Thyroid gland (tissue), 4 donors: ENCODE measurements at regions not wholly inside any gene's neighbourhood (a gene's known extent, or its start where the extent isn't known, plus 50 kb on each side); places are given as distances from the start of the nearest gene placed in this dataset.

Experiments used
- DNase-seq, 2 donors: peaks; one replicate each; pipeline ENCODE4 v3.0.0-alpha.2; 2019
- H3K27ac ChIP-seq, 3 donors: fragments of 200-600 bp; sonication (generic); 1 replicate in 2 of 3; 2 replicates in 1 of 3; pipeline ENCODE4 v1.5.1; 2016 to 2019; ENCODE audit warnings: mild to moderate bottlenecking in 1 of 3, moderate library complexity in 1 of 3
- H3K27me3 ChIP-seq: fragments of 200-600 bp; sonication (generic); one replicate; pipeline ENCODE4 v1.5.1; 2019
- H3K36me3 ChIP-seq, 2 donors: fragments of 200-600 bp; sonication (generic); one replicate each; pipeline ENCODE4 v1.5.1; 2016 to 2019
- H3K4me1 ChIP-seq, 2 donors: fragments of 200-600 bp; sonication (generic); one replicate each; pipeline ENCODE4 v1.5.1; 2017 to 2019
- H3K4me3 ChIP-seq, 3 donors: fragments of 200-600 bp; sonication (generic); replicated peaks in 1 of 3; 1 replicate in 2 of 3; 2 replicates in 1 of 3; pipeline ENCODE4 v1.5.1; 2016; ENCODE audit warnings: mild to moderate bottlenecking in 1 of 3
- H3K9me3 ChIP-seq: fragments of 200-600 bp; sonication (generic); one replicate; pipeline ENCODE4 v1.5.1; 2017
- POLR2A ChIP-seq, 2 donors: fragments of 450-650 bp; IDR thresholded peaks; one replicate each; pipeline ENCODE4 v1.6.1; 2017; ENCODE audit warnings: antibody characterized with exemption in 2 of 2, mild to moderate bottlenecking in 2 of 2, moderate library complexity in 1 of 2
- WGBS, 2 donors: methylation state at CpG; one replicate each; pipeline ENCODE4 v1.1.5; 2017; 5-methylcytosine and 5-hydroxymethylcytosine counted together
- intact Hi-C: fragments of 100-400 bp; cut with DNase I; formaldehyde crosslinking; loops from one replicate; pipeline ENCODE4 v1.15.1; 2023
- TF ChIP-seq, protein P1 (sequence below), 6 experiments: fragments of 200-600 bp in 3 of 6; fragments of 450-650 bp in 3 of 6; sonication (generic) in 3 of 6; IDR thresholded peaks; one replicate each; pipeline ENCODE4 v1.5.1; 2016 to 2019; ENCODE audit warnings: antibody characterized with exemption in 6 of 6, mild to moderate bottlenecking in 2 of 6, inconsistent platforms in 1 of 6, moderate library complexity in 1 of 6

DNA sequence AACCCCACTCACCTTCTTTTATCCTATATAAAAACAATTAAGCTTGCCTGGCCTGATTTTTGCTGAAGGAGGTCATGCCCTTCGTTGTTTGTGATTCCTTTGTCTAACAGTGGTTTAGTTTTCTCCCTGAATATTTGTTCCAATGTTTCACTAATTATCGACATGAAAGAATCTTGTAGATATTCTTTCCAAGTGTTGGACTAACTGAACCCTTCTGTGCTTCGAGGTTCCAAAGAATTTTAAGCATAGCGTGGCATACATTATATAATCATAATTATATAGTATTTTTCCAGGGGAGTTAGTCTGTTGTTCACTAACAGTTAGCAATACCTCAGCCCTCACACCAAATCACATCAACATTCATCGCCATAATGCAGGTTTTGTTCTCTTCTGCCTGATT is 418.9 kb upstream of the ADGRL2 start:
- 82 to 87% methylated on average over 5 of the region's 5 CpGs for WGBS, 2 donors
- intact Hi-C loops = no loop called here

GRCh38 chr1:81380436-81380835 is 420.3 kb upstream of the ADGRL2 start:
- 94 to 100% methylated on average over 1 of the region's 1 CpG for WGBS, 2 donors

More for the DNA sequence above, 418.9 kb upstream of the ADGRL2 start:
- TF ChIP-seq, protein P1, sequence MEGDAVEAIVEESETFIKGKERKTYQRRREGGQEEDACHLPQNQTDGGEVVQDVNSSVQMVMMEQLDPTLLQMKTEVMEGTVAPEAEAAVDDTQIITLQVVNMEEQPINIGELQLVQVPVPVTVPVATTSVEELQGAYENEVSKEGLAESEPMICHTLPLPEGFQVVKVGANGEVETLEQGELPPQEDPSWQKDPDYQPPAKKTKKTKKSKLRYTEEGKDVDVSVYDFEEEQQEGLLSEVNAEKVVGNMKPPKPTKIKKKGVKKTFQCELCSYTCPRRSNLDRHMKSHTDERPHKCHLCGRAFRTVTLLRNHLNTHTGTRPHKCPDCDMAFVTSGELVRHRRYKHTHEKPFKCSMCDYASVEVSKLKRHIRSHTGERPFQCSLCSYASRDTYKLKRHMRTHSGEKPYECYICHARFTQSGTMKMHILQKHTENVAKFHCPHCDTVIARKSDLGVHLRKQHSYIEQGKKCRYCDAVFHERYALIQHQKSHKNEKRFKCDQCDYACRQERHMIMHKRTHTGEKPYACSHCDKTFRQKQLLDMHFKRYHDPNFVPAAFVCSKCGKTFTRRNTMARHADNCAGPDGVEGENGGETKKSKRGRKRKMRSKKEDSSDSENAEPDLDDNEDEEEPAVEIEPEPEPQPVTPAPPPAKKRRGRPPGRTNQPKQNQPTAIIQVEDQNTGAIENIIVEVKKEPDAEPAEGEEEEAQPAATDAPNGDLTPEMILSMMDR (IDR thresholded peaks at IDR 0.05) = no peak
- no peak for TF ChIP-seq POLR2A (IDR thresholded peaks at IDR 0.05)
- Histone ChIP-seq H3K27ac (no peak overlapping the region), H3K36me3 (no peaks in the 10 kb centered on the region), H3K4me3 (no peak overlapping the region), H3K27me3 (no peaks in the 10 kb centered on the region), H3K9me3 (no peaks in the 10 kb centered on the region), H3K4me1 (no peaks in the 10 kb centered on the region)
- DNase-seq = no peak

DNA sequence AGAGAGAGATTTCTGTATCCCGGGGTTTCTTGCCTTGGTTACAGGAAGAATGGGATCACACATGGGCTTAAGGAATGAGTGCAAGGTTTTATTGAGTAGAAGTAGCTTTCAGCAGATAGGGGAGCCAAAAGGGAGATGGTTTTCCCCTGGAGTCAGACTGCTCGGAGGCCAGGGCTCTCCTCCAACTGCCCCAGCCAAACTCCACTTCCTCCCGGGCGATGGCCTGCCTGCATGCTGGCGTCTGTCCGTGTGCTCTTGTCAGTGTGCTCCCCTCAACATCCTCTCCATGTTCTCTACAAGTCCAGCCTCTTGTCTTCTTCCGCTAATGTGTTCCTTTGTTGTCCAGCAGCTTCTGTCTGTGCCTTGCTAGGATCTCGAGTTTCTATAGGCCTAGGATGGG is 421.3 kb upstream of the ADGRL2 start:
- TF ChIP-seq, protein P1 (IDR thresholded peaks at IDR 0.05) = no peak
- TF ChIP-seq POLR2A (IDR thresholded peaks at IDR 0.05) = no peak
- H3K27me3 ChIP-seq = no peaks in the 10 kb centered on the region
- no peak overlapping the region for H3K27ac ChIP-seq
- no peaks in the 10 kb centered on the region for H3K4me1 ChIP-seq
- H3K4me3 ChIP-seq = no peak overlapping the region
- intact Hi-C loops = no loop called here
- no peaks in the 10 kb centered on the region for H3K36me3 ChIP-seq
- H3K9me3 ChIP-seq = no peaks in the 10 kb centered on the region
- WGBS, 2 donors = 76 to 89% methylated on average over 8 of the region's 8 CpGs
- DNase-seq = no peak

More at GRCh38 chr1:81380436-81380835, 420.3 kb upstream of the ADGRL2 start:
- Histone ChIP-seq H3K27me3 (no peaks in the 10 kb centered on the region), H3K27ac (no peak overlapping the region), H3K4me3 (no peak overlapping the region), H3K36me3 (no peaks in the 10 kb centered on the region), H3K4me1 (no peaks in the 10 kb centered on the region), H3K9me3 (no peaks in the 10 kb centered on the region)
- TF ChIP-seq, protein P1 (IDR thresholded peaks at IDR 0.05) = no peak
- no peak for TF ChIP-seq POLR2A (IDR thresholded peaks at IDR 0.05)
- DNase-seq = no peak
- intact Hi-C loops = no loop called here

DNA sequence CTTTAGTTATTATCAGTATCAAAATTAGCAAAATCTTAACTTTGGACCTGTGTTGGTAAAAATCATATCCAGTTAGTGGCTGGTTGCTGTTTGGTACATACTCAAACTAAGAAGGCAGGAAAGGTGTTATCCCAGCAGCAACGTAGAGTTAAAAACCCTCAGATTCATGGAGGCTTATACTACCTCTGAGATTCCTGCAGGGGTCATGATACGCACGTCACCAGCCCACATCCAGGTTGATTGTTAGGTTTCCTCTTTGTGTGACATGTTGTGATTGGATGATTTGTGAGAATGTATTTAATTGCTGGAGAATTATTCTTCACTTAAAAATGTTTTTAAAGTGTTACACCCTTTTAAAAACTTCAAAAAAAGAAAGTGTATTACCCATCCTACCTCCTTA is 423.3 kb upstream of the ADGRL2 start:
- TF ChIP-seq, protein P1 (IDR thresholded peaks at IDR 0.05) = no peak
- no peak for TF ChIP-seq POLR2A (IDR thresholded peaks at IDR 0.05)
- intact Hi-C loops = no loop called here

GRCh38 chr1:81375884-81376548 is 424.7 kb upstream of the ADGRL2 start:
- H3K27me3 ChIP-seq = no peaks in the 10 kb centered on the region
- DNase-seq = peak in 1 of 2 donors; percentile 8
- H3K36me3 ChIP-seq = no peaks in the 10 kb centered on the region
- no peaks in the 10 kb centered on the region for H3K9me3 ChIP-seq
- H3K27ac ChIP-seq = no peak overlapping the region
- WGBS, 2 donors = 93 to 95% methylated on average over 5 of the region's 5 CpGs
- intact Hi-C loops = no loop called here
- TF ChIP-seq POLR2A (IDR thresholded peaks at IDR 0.05) = no peak
- TF ChIP-seq, protein P1 (IDR thresholded peaks at IDR 0.05) = no peak
- H3K4me3 ChIP-seq = no peak overlapping the region
- no peaks in the 10 kb centered on the region for H3K4me1 ChIP-seq

More for the DNA sequence above, 423.3 kb upstream of the ADGRL2 start:
- 77 to 85% methylated on average over 3 of the region's 3 CpGs for WGBS, 2 donors
- H3K9me3 ChIP-seq = no peaks in the 10 kb centered on the region
- H3K27ac ChIP-seq = no peak overlapping the region
- DNase-seq = no peak
- no peaks in the 10 kb centered on the region for H3K27me3 ChIP-seq
- no peak overlapping the region for H3K4me3 ChIP-seq
- no peaks in the 10 kb centered on the region for H3K4me1 ChIP-seq
- H3K36me3 ChIP-seq = no peaks in the 10 kb centered on the region
